IgD-negative memory B cell (primary cell): ENCODE measurements at regions not wholly inside any gene's neighbourhood (a gene's known extent, or its start where the extent isn't known, plus 50 kb on each side); places are given as distances from the start of the nearest gene placed in this dataset.

Source experiments
- H3K27ac Mint-ChIP-seq, 3 donors: one replicate each; pipeline ENCODE4 v1.8.0; 2020 to 2022; ENCODE audit warnings: mild to moderate bottlenecking in 3 of 3, mixed read lengths in 3 of 3, moderate library complexity in 1 of 3
- H3K27me3 Mint-ChIP-seq: one replicate; pipeline ENCODE4 v1.8.0; 2021; ENCODE audit warnings: mixed read lengths
- H3K36me3 Mint-ChIP-seq: one replicate; pipeline ENCODE4 v1.8.0; 2020; ENCODE audit warnings: mild to moderate bottlenecking, mixed read lengths
- H3K4me1 Mint-ChIP-seq, 3 donors: one replicate each; pipeline ENCODE4 v1.8.0; 2020 to 2022; ENCODE audit warnings: mixed read lengths in 3 of 3, mild to moderate bottlenecking in 1 of 3
- H3K4me3 Mint-ChIP-seq, 4 donors: one replicate each; pipeline ENCODE4 v1.8.0; 2020 to 2022; ENCODE audit warnings: mild to moderate bottlenecking in 4 of 4, mixed read lengths in 4 of 4, moderate library complexity in 3 of 4
- H3K9me3 Mint-ChIP-seq, 3 donors: one replicate each; pipeline ENCODE4 v1.8.0; 2020 to 2021; ENCODE audit warnings: mixed read lengths in 3 of 3, mild to moderate bottlenecking in 1 of 3

GRCh38 chr13:40181203-40181845 lies 485.1 kb downstream of the FOXO1 start:
- H3K27ac Mint-ChIP-seq = peak overlapping the region in 1 of 3 donors; percentile 20
- no peak overlapping the region for H3K4me3 Mint-ChIP-seq
- peaks cover 8 to 14% (median 10%) of the 10 kb centered on the region in 3 donors for H3K4me1 Mint-ChIP-seq
- peaks cover 4% of the 10 kb centered on the region for H3K27me3 Mint-ChIP-seq
- H3K36me3 Mint-ChIP-seq = peaks cover 4% of the 10 kb centered on the region
- H3K9me3 Mint-ChIP-seq = no peaks in the 10 kb centered on the region

GRCh38 chr13:40182591-40182990 lies 483.9 kb downstream of the FOXO1 start:
- no peaks in the 10 kb centered on the region for H3K9me3 Mint-ChIP-seq
- H3K4me3 Mint-ChIP-seq = no peak overlapping the region
- H3K27ac Mint-ChIP-seq = no peak overlapping the region

GRCh38 chr13:40185414-40185813 lies 481.0 kb downstream of the FOXO1 start:
- Mint-ChIP-seq H3K9me3 (no peaks in the 10 kb centered on the region), H3K27ac (no peak overlapping the region), H3K27me3 (peaks cover 8% of the 10 kb centered on the region), H3K36me3 (peaks cover 1% of the 10 kb centered on the region), H3K4me3 (peak overlapping the region in 1 of 4 donors; percentile 46), H3K4me1 (peaks cover 10 to 14% (median 10%) of the 10 kb centered on the region in 3 donors)

More at GRCh38 chr13:40182591-40182990, 483.9 kb downstream of the FOXO1 start:
- Mint-ChIP-seq H3K36me3 (peaks cover 1% of the 10 kb centered on the region), H3K4me1 (peaks cover 8 to 14% (median 10%) of the 10 kb centered on the region in 3 donors), H3K27me3 (peaks cover 8% of the 10 kb centered on the region)

GRCh38 chr13:40186041-40186440 lies 480.4 kb downstream of the FOXO1 start:
- no peak overlapping the region for H3K4me3 Mint-ChIP-seq
- no peaks in the 10 kb centered on the region for H3K9me3 Mint-ChIP-seq
- peaks cover 8% of the 10 kb centered on the region for H3K27me3 Mint-ChIP-seq
- peaks cover 14 to 21% (median 16%) of the 10 kb centered on the region in 3 donors for H3K4me1 Mint-ChIP-seq
- H3K36me3 Mint-ChIP-seq = peaks cover 1% of the 10 kb centered on the region
- H3K27ac Mint-ChIP-seq = peak overlapping the region in 1 of 3 donors; percentile 85

- peaks cover 14 to 22% (median 17%) of the 10 kb centered on the region in 3 donors for H3K4me1 Mint-ChIP-seq
- no peaks in the 10 kb centered on the region for H3K9me3 Mint-ChIP-seq
- no peak overlapping the region for H3K4me3 Mint-ChIP-seq
- peaks cover 8% of the 10 kb centered on the region for H3K27me3 Mint-ChIP-seq
- H3K36me3 Mint-ChIP-seq = peaks cover 1% of the 10 kb centered on the region
- peak overlapping the region in 2 of 3 donors; percentile 19 to 54 for H3K27ac Mint-ChIP-seq
Measured at GRCh38 chr13:40186626-40187323, 479.7 kb downstream of the FOXO1 start.

GRCh38 chr13:40187324-40187795 lies 479.1 kb downstream of the FOXO1 start:
- Mint-ChIP-seq H3K27me3 (peaks cover 8% of the 10 kb centered on the region), H3K4me1 (peaks cover 14 to 22% (median 17%) of the 10 kb centered on the region in 3 donors), H3K36me3 (peaks cover 1% of the 10 kb centered on the region), H3K9me3 (no peaks in the 10 kb centered on the region), H3K27ac (peak overlapping the region in 2 of 3 donors; percentile 54 to 76), H3K4me3 (peak overlapping the region in 1 of 4 donors; percentile 13)

- Mint-ChIP-seq H3K4me3 (peak overlapping the region in 1 of 4 donors; percentile 17), H3K27ac (peak overlapping the region in 2 of 3 donors; percentile 54 to 76), H3K9me3 (no peaks in the 10 kb centered on the region), H3K4me1 (peaks cover 14 to 22% (median 17%) of the 10 kb centered on the region in 3 donors), H3K36me3 (peaks cover 1% of the 10 kb centered on the region), H3K27me3 (peaks cover 8% of the 10 kb centered on the region)
Measured at GRCh38 chr13:40187841-40188591, 478.4 kb downstream of the FOXO1 start.

- Mint-ChIP-seq H3K27me3 (peaks cover 8% of the 10 kb centered on the region), H3K4me1 (peaks cover 14 to 16% (median 16%) of the 10 kb centered on the region in 3 donors), H3K9me3 (peaks cover 0 to 2% (median 0%) of the 10 kb centered on the region in 3 donors), H3K27ac (no peak overlapping the region), H3K36me3 (peaks cover 1% of the 10 kb centered on the region), H3K4me3 (no peak overlapping the region)
Measured at GRCh38 chr13:40189426-40189825, 477.0 kb downstream of the FOXO1 start.

GRCh38 chr13:40189898-40190630 lies 476.4 kb downstream of the FOXO1 start:
- peaks cover 8% of the 10 kb centered on the region for H3K27me3 Mint-ChIP-seq
- H3K9me3 Mint-ChIP-seq = peaks cover 0 to 2% (median 0%) of the 10 kb centered on the region in 3 donors
- no peak overlapping the region for H3K4me3 Mint-ChIP-seq
- H3K27ac Mint-ChIP-seq = peak overlapping the region in 1 of 3 donors; percentile 64
- peaks cover 13 to 16% (median 14%) of the 10 kb centered on the region in 3 donors for H3K4me1 Mint-ChIP-seq
- H3K36me3 Mint-ChIP-seq = peaks cover 4% of the 10 kb centered on the region

- Mint-ChIP-seq H3K27me3 (peaks cover 8% of the 10 kb centered on the region), H3K27ac (peak overlapping the region in 1 of 3 donors; percentile 64), H3K36me3 (peaks cover 3% of the 10 kb centered on the region), H3K4me3 (peak overlapping the region in 1 of 4 donors; percentile 0), H3K9me3 (peaks cover 0 to 2% (median 0%) of the 10 kb centered on the region in 3 donors), H3K4me1 (peaks cover 7 to 10% (median 8%) of the 10 kb centered on the region in 3 donors)
Measured at GRCh38 chr13:40190641-40191100, 475.8 kb downstream of the FOXO1 start.

- Mint-ChIP-seq H3K4me3 (no peak overlapping the region), H3K9me3 (peaks cover 0 to 2% (median 0%) of the 10 kb centered on the region in 3 donors), H3K36me3 (peaks cover 3% of the 10 kb centered on the region), H3K27me3 (peaks cover 4% of the 10 kb centered on the region), H3K27ac (no peak overlapping the region), H3K4me1 (peaks cover 7 to 10% (median 8%) of the 10 kb centered on the region in 3 donors)
Measured at GRCh38 chr13:40191186-40191980, 475.1 kb downstream of the FOXO1 start.

- no peaks in the 10 kb centered on the region for H3K27me3 Mint-ChIP-seq
- no peak overlapping the region for H3K4me3 Mint-ChIP-seq
- H3K4me1 Mint-ChIP-seq = peaks cover 7 to 10% (median 8%) of the 10 kb centered on the region in 3 donors
- H3K36me3 Mint-ChIP-seq = peaks cover 3% of the 10 kb centered on the region
- peaks cover 0 to 2% (median 0%) of the 10 kb centered on the region in 3 donors for H3K9me3 Mint-ChIP-seq
- H3K27ac Mint-ChIP-seq = no peak overlapping the region
Measured at GRCh38 chr13:40192452-40192851, 474.0 kb downstream of the FOXO1 start.

- peaks cover 7 to 10% (median 8%) of the 10 kb centered on the region in 3 donors for H3K4me1 Mint-ChIP-seq
- H3K4me3 Mint-ChIP-seq = no peak overlapping the region
- no peaks in the 10 kb centered on the region for H3K27me3 Mint-ChIP-seq
- H3K27ac Mint-ChIP-seq = no peak overlapping the region
- H3K36me3 Mint-ChIP-seq = peaks cover 3% of the 10 kb centered on the region
- H3K9me3 Mint-ChIP-seq = peaks cover 0 to 2% (median 0%) of the 10 kb centered on the region in 3 donors
Measured at GRCh38 chr13:40192858-40193257, 473.6 kb downstream of the FOXO1 start.
